GM23248 (cell line): ENCODE measurements at regions not wholly inside any gene's neighbourhood (a gene's known extent, or its start where the extent isn't known, plus 50 kb on each side); places are given as distances from the start of the nearest gene placed in this dataset.

Experiments
- EZH2 ChIP-seq: fragments of 200-600 bp; sonication (generic); IDR thresholded peaks from 2 replicates; pipeline ENCODE4 v1.6.1; 2018; ENCODE audit warnings: antibody characterized with exemption, mild to moderate bottlenecking; ENCODE audit not compliant: insufficient read depth, poor library complexity, severe bottlenecking
- EZH2phosphoT487 ChIP-seq: fragments of 200-600 bp; sonication (generic); IDR thresholded peaks from 2 replicates; pipeline ENCODE4 v1.6.1; 2018; ENCODE audit warnings: antibody characterized with exemption, moderate library complexity, mild to moderate bottlenecking, low read depth; ENCODE audit not compliant: insufficient read depth

DNA sequence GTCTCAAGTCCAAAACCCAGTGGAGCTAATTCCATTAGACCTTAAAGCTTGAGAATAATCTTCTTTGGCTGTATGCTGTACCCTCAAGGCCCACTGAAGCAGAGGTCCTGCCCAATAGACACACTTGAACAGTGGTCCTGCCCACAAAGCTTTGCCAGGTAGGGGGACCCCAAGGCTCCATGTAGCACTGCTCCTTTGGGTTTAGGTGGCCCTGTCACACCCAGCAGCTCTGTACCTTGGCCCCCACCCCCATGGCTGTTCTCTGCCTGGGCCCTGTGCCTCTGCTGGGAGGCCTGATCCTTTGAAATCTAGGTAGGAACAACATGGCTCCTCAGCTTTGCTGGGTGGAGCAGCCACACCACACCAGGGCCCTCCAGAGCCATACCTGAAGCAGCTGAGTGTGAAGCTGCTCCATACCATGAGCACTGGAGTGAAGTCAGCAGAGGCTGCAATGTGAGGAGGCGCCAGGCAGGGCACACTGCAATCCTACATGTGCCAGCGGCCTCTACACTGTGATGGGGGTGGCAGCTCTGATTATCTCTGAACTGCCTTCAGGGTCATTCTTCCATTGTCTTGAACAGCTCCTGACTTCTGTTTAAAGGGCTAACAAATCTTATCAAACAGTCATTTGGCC, 188.0 kb upstream of the CCDC54 start:
- no peak for TF ChIP-seq EZH2phosphoT487
- no peak for TF ChIP-seq EZH2
